ENCODE measurements at regions not wholly inside any gene's neighbourhood (a gene's known extent, or its start where the extent isn't known, plus 50 kb on each side); places are given as distances from the start of the nearest gene placed in this dataset.

GRCh38 chr2:133968446-133968845 lies 285.4 kb upstream of the MGAT5 start:
- no peak overlapping the region for H3K27ac ChIP-seq (replicated peaks in 1 of 4)
- TF ChIP-seq POLR2A (IDR thresholded peaks at IDR 0.05; ENCODE audit: low read depth) (no peak), EP300 (IDR thresholded peaks at IDR 0.05) (no peak), CTCF (IDR thresholded peaks at IDR 0.05) (no peak), POLR2AphosphoS5 (IDR thresholded peaks at IDR 0.05) (no peak)
- H3K27me3 ChIP-seq: no peaks in the 10 kb centered on the region
- H3K4me1 ChIP-seq: peaks cover 12 to 22% (median 14%) of the 10 kb centered on the region in 4 donors
- intact Hi-C loops (cut with DNase I): no loop called here
- H3K4me3 ChIP-seq: no peak overlapping the region
- no peaks in the 10 kb centered on the region for H3K36me3 ChIP-seq
- H3K9me3 ChIP-seq: no peaks in the 10 kb centered on the region
- 91% methylated on average over 3 of the region's 3 CpGs for WGBS
- DNase-seq (ENCODE audit: extremely low spot score): no peak

GRCh38 chr2:133970641-133971040 lies 283.2 kb upstream of the MGAT5 start:
- Histone ChIP-seq H3K4me1 (peaks cover 12 to 28% (median 20%) of the 10 kb centered on the region in 4 donors), H3K27me3 (no peaks in the 10 kb centered on the region), H3K4me3 (no peak overlapping the region), H3K9me3 (no peaks in the 10 kb centered on the region), H3K27ac (replicated peaks in 1 of 4) (no peak overlapping the region), H3K36me3 (no peaks in the 10 kb centered on the region)
- WGBS: 84% methylated on average over 6 of the region's 6 CpGs
- TF ChIP-seq EP300 (IDR thresholded peaks at IDR 0.05): no peak
- TF ChIP-seq POLR2A (IDR thresholded peaks at IDR 0.05; ENCODE audit: low read depth): no peak
- no peak for TF ChIP-seq CTCF (IDR thresholded peaks at IDR 0.05)
- TF ChIP-seq POLR2AphosphoS5 (IDR thresholded peaks at IDR 0.05): no peak
- intact Hi-C loops (cut with DNase I): no loop called here
- no peak for DNase-seq (ENCODE audit: extremely low spot score)

- Histone ChIP-seq H3K27me3 (no peaks in the 10 kb centered on the region), H3K9me3 (no peaks in the 10 kb centered on the region), H3K4me1 (peaks cover 12 to 31% (median 20%) of the 10 kb centered on the region in 4 donors), H3K4me3 (no peak overlapping the region), H3K36me3 (no peaks in the 10 kb centered on the region), H3K27ac (replicated peaks in 1 of 4) (no peak overlapping the region)
- DNase-seq (ENCODE audit: extremely low spot score): no peak
- TF ChIP-seq CTCF (IDR thresholded peaks at IDR 0.05): no peak
- intact Hi-C loops (cut with DNase I): no loop called here
- 90% methylated on average over 2 of the region's 2 CpGs for WGBS
Measured at GRCh38 chr2:133972297-133972696, 281.6 kb upstream of the MGAT5 start.

- WGBS: 35% methylated on average over 8 of the region's 8 CpGs
- intact Hi-C loops (cut with DNase I): no loop called here
- no peak for DNase-seq (ENCODE audit: extremely low spot score)
- Histone ChIP-seq H3K4me3 (no peak overlapping the region), H3K27me3 (no peaks in the 10 kb centered on the region), H3K36me3 (no peaks in the 10 kb centered on the region), H3K27ac (replicated peaks in 1 of 4) (peak overlapping the region in 2 of 4 donors; percentile 27 to 33), H3K9me3 (no peaks in the 10 kb centered on the region), H3K4me1 (peaks cover 12 to 31% (median 20%) of the 10 kb centered on the region in 4 donors)
- no peak for TF ChIP-seq CTCF (IDR thresholded peaks at IDR 0.05)
- no peak for TF ChIP-seq EP300 (IDR thresholded peaks at IDR 0.05)
- TF ChIP-seq POLR2A (IDR thresholded peaks at IDR 0.05; ENCODE audit: low read depth): no peak
- peak in 1 of 2 donors; percentile 31 for TF ChIP-seq POLR2AphosphoS5 (IDR thresholded peaks at IDR 0.05)
Measured at GRCh38 chr2:133972786-133973185, 281.1 kb upstream of the MGAT5 start.

- intact Hi-C loops (cut with DNase I): no loop called here
- H3K27me3 ChIP-seq: no peaks in the 10 kb centered on the region
- no peak overlapping the region for H3K4me3 ChIP-seq
- H3K4me1 ChIP-seq: peaks cover 12 to 31% (median 20%) of the 10 kb centered on the region in 4 donors
- H3K36me3 ChIP-seq: no peaks in the 10 kb centered on the region
- WGBS: 94% methylated on average over 1 of the region's 1 CpG
- no peak overlapping the region for H3K27ac ChIP-seq (replicated peaks in 1 of 4)
- DNase-seq (ENCODE audit: extremely low spot score): no peak
- TF ChIP-seq CTCF (IDR thresholded peaks at IDR 0.05) (no peak), EP300 (IDR thresholded peaks at IDR 0.05) (no peak), POLR2AphosphoS5 (IDR thresholded peaks at IDR 0.05) (no peak), POLR2A (IDR thresholded peaks at IDR 0.05; ENCODE audit: low read depth) (no peak)
- H3K9me3 ChIP-seq: no peaks in the 10 kb centered on the region
Measured at GRCh38 chr2:133974353-133974752, 279.5 kb upstream of the MGAT5 start.

All from esophagus muscularis mucosa (tissue), 4 donors.